CD4-positive, alpha-beta T cell treated with Interleukin-10 for 1 hour (primary cell): ENCODE measurements at regions not wholly inside any gene's neighbourhood (a gene's known extent, or its start where the extent isn't known, plus 50 kb on each side); places are given as distances from the start of the nearest gene placed in this dataset.
"Not testable (repeated sequence)": the region's sequence is repeated elsewhere in the genome, so short reads cannot be mapped to it uniquely, and the experiment has no call there.

ENCODE experiments used
- DNase-seq: peaks from one replicate; pipeline ENCODE4 v3.0.0-alpha.2; 2020

DNA sequence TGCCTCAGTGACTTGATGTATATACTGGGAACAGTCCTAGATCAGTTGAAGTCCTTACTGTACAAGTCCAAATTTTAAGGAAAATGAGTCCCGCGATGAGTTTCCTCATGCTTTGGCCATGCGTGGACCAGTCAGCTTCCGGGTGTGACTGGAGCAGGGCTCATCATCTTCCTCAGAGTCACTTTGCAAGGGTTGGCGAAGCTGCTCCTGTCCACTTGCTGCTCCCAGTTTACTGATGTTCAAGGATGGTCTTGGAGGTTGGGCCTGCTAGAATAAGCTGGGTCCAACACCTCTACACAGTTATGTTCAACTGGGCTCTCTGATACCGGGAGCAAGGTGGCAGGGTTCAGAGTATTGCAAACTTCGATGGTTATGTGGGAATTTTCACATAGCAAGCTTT, 66.2 kb upstream of the PRMT8 start:
- DNase-seq = not testable (repeated sequence)

DNA sequence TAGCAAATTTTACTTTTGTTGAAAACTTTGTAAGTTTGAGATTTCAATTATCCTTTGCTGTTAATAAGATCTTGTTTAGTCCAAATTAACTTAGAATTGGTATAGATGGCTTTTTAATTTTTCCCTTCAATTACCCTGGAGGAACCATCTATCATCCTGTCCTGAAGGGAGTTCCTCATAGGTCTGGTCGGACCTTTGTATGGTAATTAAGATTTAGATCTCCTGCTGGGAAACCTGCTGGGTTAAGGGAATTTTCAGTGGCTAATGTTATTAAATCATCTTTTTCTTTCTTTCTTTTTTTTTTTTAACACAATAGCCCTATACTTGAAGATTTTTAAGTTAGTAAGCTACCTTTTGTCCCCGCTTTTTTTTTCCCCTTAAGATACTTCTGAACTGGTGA, 63.0 kb upstream of the PRMT8 start:
- DNase-seq = no peak

DNA sequence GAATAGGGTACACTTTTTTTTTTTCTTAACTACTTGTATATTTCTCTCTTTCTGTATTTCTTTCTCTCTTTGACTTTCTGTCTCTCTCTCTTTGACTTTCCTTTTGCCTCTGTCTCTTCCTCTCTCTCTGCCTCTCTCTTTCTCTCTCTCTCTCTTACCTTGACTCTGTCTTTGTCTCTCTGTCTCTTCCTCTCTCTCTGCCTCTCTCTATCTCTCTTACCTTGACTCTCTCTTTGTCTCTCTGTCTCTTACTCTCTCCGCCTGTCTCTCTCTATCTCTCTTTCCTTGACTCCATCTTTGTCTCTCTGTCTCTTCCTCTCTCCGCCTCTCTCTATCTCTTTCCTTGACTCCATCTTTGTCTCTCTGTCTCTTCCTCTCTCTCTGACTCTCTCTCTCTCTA, 62.4 kb upstream of the PRMT8 start:
- no peak for DNase-seq

GRCh38 chr12:3429523-3429922, 61.5 kb upstream of the PRMT8 start:
- not testable (repeated sequence) for DNase-seq

GRCh38 chr12:3431686-3432085, 59.3 kb upstream of the PRMT8 start:
- no peak for DNase-seq

DNA sequence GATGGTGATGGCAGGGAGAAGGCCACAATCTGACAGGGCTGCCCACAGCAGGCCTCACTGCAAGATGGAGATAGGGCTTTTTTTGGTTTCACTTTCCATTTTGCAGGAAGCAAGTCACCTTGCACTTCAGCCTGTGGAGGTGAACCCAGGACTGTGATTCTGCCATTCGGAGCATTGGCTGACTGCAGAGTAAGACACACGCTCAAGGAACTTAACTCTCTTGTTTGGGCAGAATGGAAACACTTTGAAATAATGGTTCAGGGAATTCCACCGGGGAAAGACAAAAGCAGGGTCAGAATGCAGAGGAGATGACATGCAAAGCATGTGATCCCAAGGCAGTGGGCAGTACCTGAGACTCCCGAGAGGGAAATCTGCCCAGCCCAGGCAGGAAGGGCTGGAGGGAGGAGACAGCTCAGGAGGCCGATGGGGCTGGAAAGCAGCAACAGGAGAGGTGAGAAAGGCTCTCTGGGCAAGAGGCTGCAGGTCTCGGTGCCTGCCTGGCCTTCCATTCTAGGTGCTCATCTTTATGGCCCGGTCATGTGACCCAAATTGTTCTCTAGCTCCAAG, 58.7 kb upstream of the PRMT8 start:
- no peak for DNase-seq

GRCh38 chr12:3432868-3433267, 58.1 kb upstream of the PRMT8 start:
- no peak for DNase-seq

- DNase-seq = no peak
Measured at GRCh38 chr12:3436461-3437065, 54.4 kb upstream of the PRMT8 start.

DNA sequence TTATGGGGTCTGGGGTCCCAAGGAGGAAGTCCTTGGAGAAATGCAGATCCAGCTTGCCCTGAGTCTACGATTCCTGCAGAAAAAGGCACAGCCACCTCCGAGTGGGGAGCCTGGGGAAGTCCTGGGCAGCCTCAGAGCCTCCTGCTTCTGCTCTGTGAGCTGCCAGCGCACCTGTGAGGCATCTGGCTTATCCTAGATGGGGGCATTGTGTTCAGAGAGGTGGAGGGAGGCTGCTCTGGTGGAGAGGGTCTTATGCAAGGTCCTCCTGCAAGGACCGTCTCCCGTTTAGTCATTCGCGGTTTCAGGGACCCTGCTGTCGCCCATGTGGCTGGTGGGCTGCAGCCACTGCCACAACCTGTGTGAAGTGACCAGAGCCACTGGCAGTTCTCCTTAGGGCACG, 53.0 kb upstream of the PRMT8 start:
- DNase-seq = no peak

- no peak for DNase-seq
Measured at GRCh38 chr12:3438401-3438800, 52.6 kb upstream of the PRMT8 start.
